DMS153 treated with DMSO at 0.1 percent for 48 hours (cell line): ENCODE measurements at regions not wholly inside any gene's neighbourhood (a gene's known extent, or its start where the extent isn't known, plus 50 kb on each side); places are given as distances from the start of the nearest gene placed in this dataset.
A peak's percentile ranks its signal among the peaks of the same experiment; 100 is the strongest.

Experiments
- DNase-seq: peaks from one replicate; lab custom pipeline; 2025; ENCODE audit not compliant: unreplicated experiment; lab: John Stamatoyannopoulos, UW

GRCh38 chr6:137434640-137435039, 59.6 kb downstream of the OLIG3 start:
- DNase-seq, result no peak

DNA sequence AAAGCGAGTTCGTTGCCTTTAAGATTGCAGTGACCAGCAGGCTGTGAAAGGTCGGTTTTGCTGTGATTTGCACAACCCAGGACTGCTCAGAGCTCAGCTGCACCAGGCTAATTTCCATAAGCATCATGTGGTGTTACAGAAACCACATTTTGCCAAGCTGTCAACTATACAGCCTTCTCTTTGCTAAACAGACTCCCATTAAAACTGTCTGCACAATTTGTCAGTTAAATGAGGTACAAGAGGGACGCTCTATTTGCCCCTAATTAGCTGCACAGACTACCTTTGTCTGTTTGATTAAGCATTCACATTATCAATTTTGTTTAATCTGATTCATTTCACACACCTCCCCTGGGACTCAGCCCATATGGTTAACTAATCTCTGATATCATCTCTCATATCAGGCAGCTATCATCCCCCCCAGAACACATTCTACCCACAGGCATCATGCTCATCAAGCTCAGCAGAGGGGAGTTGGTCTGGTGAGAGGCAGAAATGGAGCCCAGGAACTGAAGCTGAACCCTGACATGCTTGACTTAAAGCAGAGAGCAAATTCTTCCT, 62.1 kb downstream of the OLIG3 start:
- no peak for DNase-seq

GRCh38 chr6:137430954-137431353, 63.2 kb downstream of the OLIG3 start:
- DNase-seq, result no peak

- no peak for DNase-seq
Measured at GRCh38 chr6:137427656-137428290, 66.4 kb downstream of the OLIG3 start.

GRCh38 chr6:137426007-137426689, 68.0 kb downstream of the OLIG3 start:
- no peak for DNase-seq

GRCh38 chr6:137424251-137424650, 69.9 kb downstream of the OLIG3 start:
- DNase-seq, result no peak

DNA sequence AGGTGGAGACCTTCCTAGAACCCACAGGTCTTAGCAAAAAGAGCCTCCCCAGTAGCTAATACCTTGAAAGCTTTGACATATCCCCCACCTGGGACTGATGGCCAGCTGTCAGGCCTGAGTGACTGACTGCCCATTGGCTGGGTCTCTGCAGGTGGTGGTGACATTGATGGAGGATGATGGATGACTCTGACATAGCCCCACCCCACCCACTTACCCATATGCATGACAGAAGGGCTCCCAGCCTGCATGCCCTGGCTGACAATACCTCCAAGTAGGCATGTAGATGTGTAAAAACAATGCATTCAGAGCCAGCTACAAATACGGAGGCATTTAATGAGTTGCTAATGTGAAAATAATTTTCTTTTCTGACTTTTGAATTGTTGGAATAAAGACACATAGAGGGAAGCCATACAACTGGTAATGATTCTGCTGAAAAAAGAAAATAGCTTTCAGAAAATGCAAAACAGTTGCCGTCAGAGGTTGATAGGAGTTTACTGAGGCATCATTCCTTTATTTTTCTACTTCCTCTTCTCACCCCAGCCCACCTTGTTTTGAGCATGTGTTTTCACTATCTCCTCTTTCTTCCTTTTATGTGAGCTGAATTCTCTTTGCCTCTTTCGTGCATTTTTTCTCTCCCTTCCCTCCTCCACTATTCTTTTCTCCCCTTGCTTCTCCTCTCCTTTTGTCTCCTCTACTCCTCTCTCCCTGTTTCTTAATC, 70.6 kb downstream of the OLIG3 start:
- DNase-seq, result no peak

GRCh38 chr6:137417396-137417795, 76.8 kb downstream of the OLIG3 start:
- DNase-seq, result no peak

DNA sequence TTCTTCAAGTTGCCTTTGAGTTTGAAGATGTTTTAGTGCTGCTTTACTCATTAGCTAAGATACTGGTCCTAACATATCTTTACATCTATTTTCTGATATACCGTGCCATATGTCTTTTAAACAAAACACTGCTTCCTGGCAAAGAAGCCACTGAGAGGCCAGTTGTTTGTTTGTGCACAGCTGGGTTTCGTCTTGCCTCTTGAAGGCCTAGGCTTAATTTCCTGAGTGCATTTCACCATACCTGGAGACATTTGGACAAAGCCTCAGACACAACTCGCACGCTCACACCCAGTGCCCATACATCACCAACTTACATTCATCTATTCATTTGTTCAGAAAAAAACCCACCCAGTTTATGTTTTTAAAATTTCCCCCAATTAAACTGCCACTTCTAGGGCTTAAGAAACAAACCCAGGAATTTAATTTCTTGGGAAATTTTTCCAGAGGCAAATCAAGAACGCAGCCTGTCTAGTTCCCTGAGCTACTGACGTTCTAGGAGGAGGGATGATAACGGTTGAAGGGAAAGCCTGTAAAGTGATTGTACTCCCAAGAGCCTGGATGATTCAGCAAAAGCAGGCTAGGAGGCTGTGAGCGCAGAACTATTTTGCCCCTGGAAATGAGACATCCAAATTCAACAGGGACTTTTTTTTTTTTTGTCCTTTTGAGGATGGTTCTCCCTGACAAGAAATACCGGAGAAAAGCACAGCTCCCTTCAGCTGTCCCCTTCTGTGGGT, 77.7 kb downstream of the OLIG3 start:
- DNase-seq, result no peak

DNA sequence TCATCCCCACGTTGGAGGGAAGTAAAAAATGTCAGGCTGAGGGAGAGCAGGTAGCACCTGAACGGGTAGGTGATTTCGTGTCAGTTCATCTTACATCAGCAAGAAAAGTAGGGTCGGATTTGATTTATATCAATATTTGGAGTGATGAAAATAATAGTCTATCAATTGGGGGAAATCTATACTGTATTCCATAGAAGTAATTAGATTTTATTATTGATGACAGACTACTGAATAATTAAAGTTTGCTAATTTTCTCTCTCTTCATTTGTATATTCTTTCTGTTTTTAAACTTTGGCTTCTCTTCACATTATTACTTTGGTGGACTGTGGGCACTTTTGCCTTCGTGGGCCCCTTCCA, 78.4 kb downstream of the OLIG3 start:
- DNase-seq, result no peak

DNA sequence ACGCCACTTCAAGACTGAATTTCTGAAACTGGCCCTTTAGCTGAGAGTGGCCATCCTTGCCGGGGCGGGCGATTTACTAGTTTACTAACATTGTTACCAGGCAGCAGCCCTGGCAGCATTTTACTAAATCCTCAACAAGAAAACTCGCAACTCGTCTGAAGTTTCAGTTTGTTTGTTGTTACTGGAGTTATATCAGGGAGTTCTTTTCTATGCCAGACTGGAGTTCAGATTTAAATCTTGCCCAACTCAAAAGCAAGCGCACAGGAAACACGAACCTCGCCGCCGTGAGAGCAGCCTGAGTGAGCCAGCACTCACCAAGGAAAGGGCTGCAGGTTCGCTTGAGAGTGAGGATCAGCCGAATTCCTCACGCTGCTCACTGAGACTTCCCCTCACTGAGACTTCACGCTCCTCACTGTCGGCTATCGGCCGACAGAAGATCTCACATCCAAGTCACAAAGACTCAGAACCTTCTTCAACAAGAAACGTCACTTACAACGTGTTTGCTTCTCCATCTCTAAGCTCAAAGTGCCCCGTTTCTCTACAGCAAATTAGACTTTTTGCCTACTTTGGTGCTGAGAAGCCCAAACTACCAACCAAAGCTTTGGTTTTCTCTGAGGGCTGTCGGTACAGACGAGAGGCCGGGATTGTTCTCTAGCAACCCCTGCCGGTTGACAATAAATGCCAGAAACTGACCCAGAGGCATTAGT, 78.9 kb downstream of the OLIG3 start:
- DNase-seq, result peak; percentile 48

DNA sequence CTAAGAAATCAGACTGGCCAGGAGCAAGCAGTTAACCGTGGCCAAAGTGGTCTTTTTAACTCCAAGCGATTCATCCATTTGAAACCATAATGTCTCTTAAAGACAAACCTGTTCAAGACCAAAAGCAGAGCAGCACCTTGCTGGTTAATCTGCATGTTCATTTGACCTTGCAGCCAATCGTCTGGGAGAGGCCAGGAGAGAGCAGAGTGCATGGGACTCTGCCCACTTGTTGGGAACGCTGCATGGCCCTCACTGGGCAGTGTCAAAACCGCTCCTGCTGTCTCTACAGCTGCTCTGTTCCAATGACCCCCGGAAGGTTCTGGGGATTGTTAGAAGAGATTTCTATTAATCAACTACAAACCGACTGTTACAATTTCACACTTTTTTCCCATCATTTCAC, 79.6 kb downstream of the OLIG3 start:
- no peak for DNase-seq

- no peak for DNase-seq
Measured at GRCh38 chr6:137413482-137413881, 80.7 kb downstream of the OLIG3 start.

DNA sequence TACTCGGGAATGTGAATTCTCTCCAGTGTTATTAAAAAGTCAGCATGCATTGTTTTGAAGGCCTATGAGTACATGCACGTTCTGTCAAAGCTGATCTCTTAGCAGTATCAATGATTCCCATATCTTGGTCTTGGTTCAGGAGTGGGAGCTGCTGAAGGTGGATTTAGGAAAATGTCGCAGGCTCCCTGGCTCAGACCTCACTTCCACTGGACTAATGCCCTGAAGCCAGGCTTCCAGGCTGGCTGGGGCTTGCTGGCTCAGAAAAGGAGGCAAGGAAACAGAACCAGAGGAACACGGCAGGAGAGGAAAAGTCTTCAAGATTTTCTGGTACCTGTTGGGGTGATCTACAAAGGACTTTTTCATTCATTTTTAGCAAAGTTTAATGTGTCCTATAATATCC, 81.6 kb downstream of the OLIG3 start:
- no peak for DNase-seq

DNA sequence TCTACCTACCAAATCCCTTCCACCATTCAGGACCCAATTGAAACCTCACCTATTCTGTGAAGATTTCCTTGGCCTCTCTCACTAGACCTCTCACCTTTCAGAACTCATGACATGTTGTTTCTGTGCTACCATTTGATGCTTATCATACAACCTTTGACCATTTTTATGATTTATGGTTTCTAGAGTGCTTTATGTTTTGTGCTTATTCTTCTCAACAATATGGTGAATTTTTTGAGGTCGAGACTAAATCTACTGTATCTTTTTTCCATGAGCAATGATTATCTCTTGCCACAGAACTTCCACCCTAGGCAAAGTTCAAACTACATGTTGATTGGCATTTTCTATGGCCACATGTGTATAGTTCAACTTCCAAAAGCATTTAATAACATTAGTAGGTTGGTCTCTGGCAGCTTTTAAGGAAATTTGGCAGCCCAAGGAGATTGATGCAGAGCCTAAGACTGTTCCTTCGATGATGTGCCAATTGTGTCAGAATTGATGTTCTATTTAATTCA, 84.9 kb downstream of the OLIG3 start:
- no peak for DNase-seq

GRCh38 chr6:137407816-137408215, 86.4 kb downstream of the OLIG3 start:
- no peak for DNase-seq

GRCh38 chr6:137405806-137406205, 88.4 kb downstream of the OLIG3 start:
- no peak for DNase-seq

DNA sequence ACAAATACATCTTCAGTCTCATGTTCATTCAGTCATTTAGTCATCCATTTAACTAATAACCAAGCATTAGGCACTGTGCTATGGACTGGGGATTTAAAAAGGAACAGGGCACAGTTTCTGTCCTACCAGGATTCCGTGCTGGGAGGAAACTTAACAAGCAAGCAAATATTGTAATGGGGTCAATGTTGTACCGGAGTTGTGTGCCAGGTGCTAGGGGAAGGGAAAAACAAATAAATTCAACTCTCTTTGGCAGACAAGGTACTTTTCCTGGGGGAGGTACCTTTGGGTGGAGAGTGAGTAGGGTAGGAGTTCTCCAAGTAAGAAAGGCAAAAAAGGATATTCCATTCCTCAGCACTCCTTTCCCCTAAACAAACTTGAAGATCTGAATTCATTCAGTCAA, 90.3 kb downstream of the OLIG3 start:
- DNase-seq, result peak; percentile 49

DNA sequence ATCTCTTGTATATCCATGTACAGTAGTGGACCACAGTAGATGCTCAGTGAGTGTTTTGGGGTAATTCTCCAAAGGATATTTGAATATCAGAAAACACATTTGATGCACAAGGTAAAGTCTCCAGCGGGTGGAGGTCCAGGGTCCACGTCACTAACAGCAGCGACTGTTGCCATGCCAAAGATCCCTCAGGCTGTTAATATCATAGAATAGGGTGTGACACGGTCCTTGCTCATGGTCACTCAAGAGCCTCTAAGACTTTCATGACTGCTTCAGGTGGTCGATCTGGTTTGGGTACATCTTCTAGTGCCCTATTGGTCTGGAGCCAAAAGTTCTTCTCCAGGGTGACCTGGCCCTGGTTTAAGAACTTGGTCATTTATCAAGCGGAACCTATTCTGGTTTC, 90.8 kb downstream of the OLIG3 start:
- no peak for DNase-seq

DNA sequence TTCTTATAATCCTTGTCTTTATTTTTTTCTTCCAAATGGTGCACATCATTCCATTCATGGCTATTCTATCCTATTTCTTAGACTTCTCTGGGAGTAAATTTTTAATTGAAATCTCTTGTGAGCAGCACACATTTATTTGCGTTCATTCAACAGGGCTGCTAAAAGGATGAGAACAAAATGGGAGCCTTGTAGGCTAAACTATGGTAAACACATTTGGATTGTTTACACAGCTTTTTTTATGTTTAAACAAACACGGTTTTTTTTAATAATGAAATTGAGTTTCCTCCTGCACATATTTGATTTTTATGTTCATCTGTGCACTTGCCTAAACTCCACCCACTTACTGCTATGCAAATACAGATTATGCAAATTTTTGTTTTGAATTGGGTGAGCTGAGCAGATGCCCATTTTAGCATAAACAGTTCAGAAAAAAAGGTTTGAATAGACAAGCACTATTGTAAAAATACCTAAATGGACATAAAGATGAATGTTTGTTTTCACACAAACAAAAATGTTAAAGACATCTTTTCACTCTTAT, 92.0 kb downstream of the OLIG3 start:
- peak; percentile 49 for DNase-seq
